Transverse colon (tissue), 4 donors: ENCODE measurements at regions not wholly inside any gene's neighbourhood (a gene's known extent, or its start where the extent isn't known, plus 50 kb on each side); places are given as distances from the start of the nearest gene placed in this dataset.

Experiments used
- DNase-seq: peaks from one replicate; pipeline ENCODE4 v3.0.0-alpha.2; 2019
- H3K27ac ChIP-seq, 4 donors: fragments of 200-600 bp; sonication (generic); 2 replicates each; pipeline ENCODE4 v1.5.1; 2016 to 2018; ENCODE audit warnings: inconsistent platforms in 4 of 4
- H3K27me3 ChIP-seq: fragments of 200-600 bp; sonication (generic); 2 replicates; pipeline ENCODE4 v1.5.1; 2017; ENCODE audit warnings: inconsistent platforms
- H3K36me3 ChIP-seq, 4 donors: fragments of 200-600 bp; sonication (generic); 2 replicates each; pipeline ENCODE4 v1.5.1; 2017 to 2019; ENCODE audit warnings: inconsistent platforms in 4 of 4
- H3K4me1 ChIP-seq, 4 donors: fragments of 200-600 bp; sonication (generic); 2 replicates each; pipeline ENCODE4 v1.5.1; 2017 to 2020; ENCODE audit warnings: inconsistent platforms in 4 of 4
- H3K4me3 ChIP-seq, 4 donors: fragments of 200-600 bp; sonication (generic); 1 replicate in 1 of 4; 2 replicates in 3 of 4; pipeline versions ENCODE4 v1.5.1 to v1.6.1; 2017 to 2019; ENCODE audit warnings: inconsistent platforms in 4 of 4
- H3K9me3 ChIP-seq, 2 donors: fragments of 200-600 bp; sonication (generic); 2 replicates each; pipeline ENCODE4 v1.5.1; 2017 to 2019; ENCODE audit warnings: inconsistent platforms in 2 of 2
- CTCF ChIP-seq, 5 experiments: fragments of 200-600 bp in 3 of 5; fragments of 450-650 bp in 2 of 5; sonication (generic) in 3 of 5; IDR thresholded peaks; 1 replicate in 2 of 5; 2 replicates in 3 of 5; pipeline ENCODE4 v1.5.1; 2016 to 2017; ENCODE audit warnings: antibody characterized with exemption in 5 of 5, inconsistent platforms in 3 of 5, mild to moderate bottlenecking in 2 of 5, moderate library complexity in 1 of 5
- EP300 ChIP-seq: sonication (generic); formaldehyde crosslinking; IDR thresholded peaks from one replicate; pipeline ENCODE4 v1.6.1; 2017; ENCODE audit warnings: antibody characterized with exemption, low read depth
- POLR2A ChIP-seq: fragments of 450-650 bp; IDR thresholded peaks from one replicate; pipeline ENCODE4 v1.6.1; 2016; ENCODE audit warnings: antibody characterized with exemption, mild to moderate bottlenecking, moderate library complexity
- POLR2AphosphoS5 ChIP-seq, 3 donors: sonication (generic); formaldehyde crosslinking; IDR thresholded peaks; one replicate each; pipeline ENCODE4 v1.6.1; 2016; ENCODE audit warnings: antibody characterized with exemption in 3 of 3
- WGBS, 2 donors: methylation state at CpG; one replicate each; pipeline ENCODE4 v1.1.5; 2018; ENCODE audit warnings: low coverage in 1 of 2; 5-methylcytosine and 5-hydroxymethylcytosine counted together
- in situ Hi-C, 4 donors: fragments of 200-750 bp; cut with MboI; loops; one replicate each; pipeline versions ENCODE4 v1.15.0 to v1.15.1; 2017; ENCODE audit warnings: low sequenced_read_pairs in 3 of 4, low pct_ligation_motif_present in 1 of 4, low pct_unique_long_range_greater_than_20kb in 1 of 4
- intact Hi-C: fragments of 100-400 bp; cut with DNase I; formaldehyde crosslinking; loops from one replicate; pipeline ENCODE4 v1.15.1; 2023; ENCODE audit warnings: low total_unique reads

GRCh38 chr12:71237128-71237527, 79.3 kb upstream of the TSPAN8 start:
- H3K36me3 ChIP-seq = no peaks in the 10 kb centered on the region
- in situ Hi-C loops (no loop called here), intact Hi-C loops (no loop called here)
- no peak for DNase-seq
- TF ChIP-seq POLR2AphosphoS5 (IDR thresholded peaks at IDR 0.05) = no peak
- TF ChIP-seq EP300 = no peak
- no peak for TF ChIP-seq POLR2A
- no peak for TF ChIP-seq CTCF (IDR thresholded peaks at IDR 0.05)
- peaks cover 0 to 3% of the 10 kb centered on the region in 2 donors for H3K9me3 ChIP-seq
- WGBS, 2 donors = 90 to 100% methylated on average over 3 to 4 of the region's 4 CpGs
- H3K27ac ChIP-seq = no peak overlapping the region
- H3K4me1 ChIP-seq = no peaks in the 10 kb centered on the region
- H3K27me3 ChIP-seq = no peaks in the 10 kb centered on the region
- no peak overlapping the region for H3K4me3 ChIP-seq

GRCh38 chr12:71236133-71236660, 78.4 kb upstream of the TSPAN8 start:
- Histone ChIP-seq H3K9me3 (peaks cover 0 to 3% of the 10 kb centered on the region in 2 donors), H3K4me3 (no peak overlapping the region), H3K36me3 (no peaks in the 10 kb centered on the region), H3K27ac (no peak overlapping the region), H3K4me1 (no peaks in the 10 kb centered on the region), H3K27me3 (no peaks in the 10 kb centered on the region)
- intact Hi-C loops = no loop called here
- DNase-seq = no peak
- in situ Hi-C loops = no loop called here
- no peak for TF ChIP-seq EP300
- TF ChIP-seq POLR2AphosphoS5 (IDR thresholded peaks at IDR 0.05) = no peak
- TF ChIP-seq POLR2A = no peak
- TF ChIP-seq CTCF (IDR thresholded peaks at IDR 0.05) = no peak
- WGBS, 2 donors = 44 to 64% methylated on average over 1 to 3 of the region's 3 CpGs

GRCh38 chr12:71233083-71233482, 75.3 kb upstream of the TSPAN8 start:
- WGBS, 2 donors = 76 to 86% methylated on average over 2 of the region's 2 CpGs
- Histone ChIP-seq H3K4me3 (no peak overlapping the region), H3K9me3 (peaks cover 0 to 9% of the 10 kb centered on the region in 2 donors), H3K4me1 (no peaks in the 10 kb centered on the region), H3K27ac (no peak overlapping the region), H3K27me3 (no peaks in the 10 kb centered on the region), H3K36me3 (no peaks in the 10 kb centered on the region)
- DNase-seq = no peak
- in situ Hi-C loops (no loop called here), intact Hi-C loops (no loop called here)
- TF ChIP-seq POLR2AphosphoS5 (IDR thresholded peaks at IDR 0.05) (no peak), POLR2A (no peak), EP300 (no peak), CTCF (IDR thresholded peaks at IDR 0.05) (no peak)

- Histone ChIP-seq H3K4me1 (no peaks in the 10 kb centered on the region), H3K36me3 (no peaks in the 10 kb centered on the region), H3K9me3 (peaks cover 0 to 9% of the 10 kb centered on the region in 2 donors), H3K27me3 (no peaks in the 10 kb centered on the region), H3K4me3 (no peak overlapping the region), H3K27ac (no peak overlapping the region)
- intact Hi-C loops (no loop called here), in situ Hi-C loops (no loop called here)
- TF ChIP-seq POLR2A = no peak
- TF ChIP-seq POLR2AphosphoS5 (IDR thresholded peaks at IDR 0.05) = no peak
- TF ChIP-seq CTCF (IDR thresholded peaks at IDR 0.05) = no peak
- TF ChIP-seq EP300 = no peak
- DNase-seq = no peak
Observed at GRCh38 chr12:71230542-71230941, 72.7 kb upstream of the TSPAN8 start.
